ENCODE measurements at regions not wholly inside any gene's neighbourhood (a gene's known extent, or its start where the extent isn't known, plus 50 kb on each side); places are given as distances from the start of the nearest gene placed in this dataset.
A peak's percentile ranks its signal among the peaks of the same experiment; 100 is the strongest.
"Not testable (repeated sequence)": the region's sequence is repeated elsewhere in the genome, so short reads cannot be mapped to it uniquely, and the experiment has no call there.

GRCh38 chr2:95767531-95767930 lies 175.7 kb downstream of the TRIM43 start:
- WGBS, 3 donors = 45 to 49% (median 47%) methylated on average over 4 of the region's 4 CpGs

DNA sequence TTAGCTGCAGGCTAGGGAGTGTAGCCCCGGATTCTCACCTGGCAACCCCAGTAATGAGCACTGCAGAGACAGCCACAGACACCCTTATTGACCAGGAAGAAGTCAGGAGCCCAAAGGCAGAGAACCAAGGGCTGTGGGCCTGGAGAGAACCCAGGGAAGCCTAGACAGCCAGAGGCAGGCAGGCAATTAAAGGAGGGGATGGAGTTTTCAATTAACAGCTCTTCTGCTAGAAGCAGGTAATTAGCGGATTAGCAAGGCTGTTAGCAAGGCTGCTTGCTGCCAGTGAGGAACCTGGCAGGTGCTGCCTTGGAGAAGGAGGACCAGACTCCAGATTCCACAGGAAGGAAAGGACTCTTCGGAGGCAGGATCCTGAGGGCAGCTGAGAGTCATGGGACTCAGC lies 176.1 kb downstream of the TRIM43 start:
- peak in 1 of 2 donors; percentile 21 for DNase-seq
- H3K27ac ChIP-seq; H3K9me3 ChIP-seq; H3K36me3 ChIP-seq (ENCODE audit: insufficient read depth in 1 of 2, low read depth in 1 of 2); H3K27me3 ChIP-seq (ENCODE audit: insufficient read depth in 3 of 3, low read length in 2 of 3); intact Hi-C loops (cut with DNase I); H3K4me1 ChIP-seq; ATAC-seq; H3K4me3 ChIP-seq: not testable (repeated sequence)
- WGBS, 3 donors = 72 to 86% (median 79%) methylated on average over 1 to 2 of the region's 3 CpGs

More at GRCh38 chr2:95767531-95767930, 175.7 kb downstream of the TRIM43 start:
- H3K4me1 ChIP-seq; intact Hi-C loops (cut with DNase I); H3K27me3 ChIP-seq (ENCODE audit: insufficient read depth in 3 of 3, low read length in 2 of 3); ATAC-seq; H3K4me3 ChIP-seq; H3K9me3 ChIP-seq; H3K27ac ChIP-seq; H3K36me3 ChIP-seq (ENCODE audit: insufficient read depth in 1 of 2, low read depth in 1 of 2): not testable (repeated sequence)
- DNase-seq = peak in 1 of 2 donors; percentile 6

DNA sequence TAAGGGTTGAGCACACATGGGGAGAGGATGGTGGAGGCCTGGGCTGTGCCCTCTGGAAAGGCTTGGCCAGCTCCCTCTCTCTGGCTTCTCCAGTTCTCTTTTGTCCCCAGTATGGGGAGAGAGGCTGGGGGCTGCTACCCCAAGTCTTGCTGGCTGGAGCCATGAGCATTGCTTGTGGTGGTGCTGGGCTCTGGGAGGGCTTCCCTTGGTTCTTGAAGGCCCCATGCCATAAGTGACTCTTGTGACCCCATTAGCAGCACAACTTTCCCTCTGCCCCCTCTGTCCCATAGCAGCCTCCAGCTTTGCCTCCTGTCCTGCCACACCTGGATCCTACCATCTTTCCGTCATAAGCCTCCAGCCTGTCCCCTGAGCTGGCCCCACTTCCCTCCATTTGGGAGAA lies 177.5 kb downstream of the TRIM43 start:
- 91 to 92% (median 91%) methylated on average over 1 of the region's 1 CpG for WGBS, 3 donors
- not testable (repeated sequence) for ATAC-seq

DNA sequence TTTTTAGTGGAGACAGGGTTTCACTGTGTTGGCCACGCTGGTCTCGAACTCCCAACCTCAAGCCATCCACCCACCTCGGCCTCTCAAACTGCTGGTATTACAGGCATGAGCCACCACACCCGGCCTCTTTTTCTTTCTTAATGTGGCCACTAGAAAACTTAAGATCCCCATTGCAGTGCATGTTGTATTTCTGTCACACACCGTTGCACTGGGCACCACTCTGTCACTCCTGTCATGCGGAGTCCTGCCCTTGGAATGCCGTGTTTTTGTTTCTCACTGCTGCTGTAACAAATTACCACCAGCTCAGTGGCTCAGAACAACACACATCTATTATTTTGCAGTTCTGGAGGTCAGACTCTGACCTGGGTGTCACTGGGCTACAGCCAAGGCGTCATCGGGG lies 178.9 kb downstream of the TRIM43 start:
- H3K4me3 ChIP-seq; intact Hi-C loops (cut with DNase I): not testable (repeated sequence)
- WGBS, 3 donors = 80 to 89% (median 84%) methylated on average over 6 to 7 of the region's 9 CpGs

More for the DNA sequence above, 177.5 kb downstream of the TRIM43 start:
- intact Hi-C loops (cut with DNase I); H3K27me3 ChIP-seq (ENCODE audit: insufficient read depth in 3 of 3, low read length in 2 of 3); H3K4me1 ChIP-seq; H3K9me3 ChIP-seq; H3K27ac ChIP-seq; H3K36me3 ChIP-seq (ENCODE audit: insufficient read depth in 1 of 2, low read depth in 1 of 2); H3K4me3 ChIP-seq: not testable (repeated sequence)
- DNase-seq = peak in 1 of 2 donors; percentile 14

GRCh38 chr2:95774322-95775192 lies 182.8 kb downstream of the TRIM43 start:
- ATAC-seq; H3K36me3 ChIP-seq (ENCODE audit: insufficient read depth in 1 of 2, low read depth in 1 of 2): not testable (repeated sequence)
- 54 to 90% (median 90%) methylated on average over 2 to 3 of the region's 11 CpGs for WGBS, 3 donors

More for the DNA sequence above, 178.9 kb downstream of the TRIM43 start:
- not testable (repeated sequence) for H3K27me3 ChIP-seq (ENCODE audit: insufficient read depth in 3 of 3, low read length in 2 of 3); ATAC-seq; H3K36me3 ChIP-seq (ENCODE audit: insufficient read depth in 1 of 2, low read depth in 1 of 2); H3K27ac ChIP-seq; H3K9me3 ChIP-seq; H3K4me1 ChIP-seq
- peak in 1 of 2 donors; percentile 12 for DNase-seq

GRCh38 chr2:95775193-95775531 lies 183.4 kb downstream of the TRIM43 start:
- not testable (repeated sequence) for H3K27me3 ChIP-seq (ENCODE audit: insufficient read depth in 3 of 3, low read length in 2 of 3)

More at GRCh38 chr2:95774322-95775192, 182.8 kb downstream of the TRIM43 start:
- H3K9me3 ChIP-seq; H3K27ac ChIP-seq; H3K4me3 ChIP-seq; H3K27me3 ChIP-seq (ENCODE audit: insufficient read depth in 3 of 3, low read length in 2 of 3); intact Hi-C loops (cut with DNase I); H3K4me1 ChIP-seq; DNase-seq: not testable (repeated sequence)

More at GRCh38 chr2:95775193-95775531, 183.4 kb downstream of the TRIM43 start:
- DNase-seq; H3K4me1 ChIP-seq; H3K4me3 ChIP-seq; H3K36me3 ChIP-seq (ENCODE audit: insufficient read depth in 1 of 2, low read depth in 1 of 2); ATAC-seq; H3K27ac ChIP-seq; intact Hi-C loops (cut with DNase I); H3K9me3 ChIP-seq: not testable (repeated sequence)
- 59 to 71% (median 67%) methylated on average over 3 to 5 of the region's 9 CpGs for WGBS, 3 donors

Data from psoas muscle (tissue), 7 donors.